Spleen (tissue), 7 donors: ENCODE measurements at regions not wholly inside any gene's neighbourhood (a gene's known extent, or its start where the extent isn't known, plus 50 kb on each side); places are given as distances from the start of the nearest gene placed in this dataset.

Experiments
- CTCF ChIP-seq, 11 experiments: fragments of 200-600 bp in 7 of 11; fragments of 450-650 bp in 4 of 11; sonication (generic) in 4 of 11; IDR thresholded peaks in 8 of 11; conservative IDR thresholded peaks in 3 of 11; 1 replicate in 7 of 11; 2 replicates in 4 of 11; pipeline versions ENCODE4 v1.4.0 to v1.8.0; 2016 to 2021; ENCODE audit warnings: antibody characterized with exemption in 11 of 11, inconsistent platforms in 4 of 11, mild to moderate bottlenecking in 1 of 11
- POLR2A ChIP-seq, 3 donors: fragments of 450-650 bp; IDR thresholded peaks; one replicate each; pipeline ENCODE4 v1.5.1; 2017; ENCODE audit warnings: antibody characterized with exemption in 3 of 3, mild to moderate bottlenecking in 1 of 3
- donor health status: DM: no; HTN: no; CAD: no; lungs with moderate emphysema.
- donor health status: DM: no; HTN: no; CAD: no.
- donor health status: DM: no; HTN: no; CAD: no.

DNA sequence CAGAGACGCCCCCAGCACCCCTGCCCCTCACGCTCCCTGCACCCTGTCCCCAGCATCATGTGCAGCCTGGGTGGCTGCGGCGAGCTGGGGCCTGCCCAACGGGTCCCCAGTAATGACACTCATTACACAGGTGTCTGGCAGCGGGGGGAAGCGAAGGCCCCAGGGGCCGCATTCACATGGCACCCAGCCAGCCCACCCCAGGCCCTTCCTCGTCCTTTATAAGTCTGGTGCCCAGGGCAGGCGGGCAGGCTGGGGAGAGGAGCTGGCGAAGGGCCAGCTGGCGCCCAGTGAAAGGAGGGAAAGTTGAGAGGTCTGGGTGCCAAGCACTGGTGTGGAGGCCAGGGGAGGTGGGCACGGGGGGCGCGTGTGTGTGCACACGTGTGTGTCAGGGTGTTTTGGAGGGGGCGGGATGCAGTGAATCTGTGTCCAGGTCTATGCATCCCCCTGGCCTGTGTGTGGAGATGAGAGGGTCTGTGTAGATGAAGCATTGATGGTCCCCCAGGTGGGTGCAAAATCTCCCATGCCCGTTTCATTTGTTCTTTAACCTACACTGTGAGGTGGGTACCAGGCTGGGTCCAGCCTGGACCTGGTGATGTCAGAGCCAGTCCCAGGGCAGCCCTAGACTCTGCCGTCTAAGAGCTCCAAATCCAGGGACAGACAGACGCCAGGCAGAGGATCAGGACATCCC is 105.3 kb downstream of the CEBPB start:
- TF ChIP-seq POLR2A (IDR thresholded peaks at IDR 0.05) (no peak), CTCF (IDR thresholded peaks at IDR 0.05 in 8 of 11, conservative IDR thresholded peaks at IDR 0.05 in 3 of 11) (no peak)
